ENCODE measurements at regions not wholly inside any gene's neighbourhood (a gene's known extent, or its start where the extent isn't known, plus 50 kb on each side); places are given as distances from the start of the nearest gene placed in this dataset.

DNA sequence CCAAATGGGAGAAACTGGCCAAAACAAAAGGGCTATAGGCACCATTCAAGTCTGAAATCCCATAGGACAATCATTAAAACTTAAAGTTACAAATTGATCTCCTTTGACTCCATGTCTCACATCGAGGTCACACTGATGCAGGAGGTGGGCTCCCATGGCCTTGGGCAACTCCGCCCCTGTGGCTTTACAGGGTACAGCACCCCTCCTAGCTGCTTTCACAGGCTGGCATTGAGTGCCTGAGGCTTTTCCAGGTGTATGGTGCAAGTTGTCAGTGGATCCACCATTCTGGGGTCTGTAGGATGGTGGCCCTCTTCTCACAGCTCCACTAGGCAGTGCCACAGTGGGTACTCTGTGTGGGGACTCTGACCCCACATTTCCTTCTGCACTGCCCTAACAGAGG is 662.1 kb downstream of the XPNPEP1 start:
- no peak for FAIRE-seq
- no peak for DNase-seq (ENCODE audit: low read depth in 1 of 2, low spot score in 1 of 2)
- ChIA-PET POLR2A (no interaction called here), CTCF (no interaction called here)
- 5% methylated on average over 2 of the region's 2 CpGs for WGBS (ENCODE audit: missing lambda C conversion rate)
- H3K9me3 ChIP-seq: no peaks in the 10 kb centered on the region
- H3K4me2 ChIP-seq: no peak overlapping the region
- no peak overlapping the region for H3K4me3 ChIP-seq
- no peaks in the 10 kb centered on the region for H3K4me1 ChIP-seq
- no peak for ATAC-seq
- no peak overlapping the region for H3K27ac ChIP-seq
- TF ChIP-seq RNF2 (IDR thresholded peaks at IDR 0.05; ENCODE audit: borderline replicate concordance, low read depth) (no peak), ZC3H11A (IDR thresholded peaks at IDR 0.05) (no peak), RFX5 (IDR thresholded peaks at IDR 0.05) (no peak), RARB (CRISPR knock-in tag; IDR thresholded peaks at IDR 0.05) (no peak), POLR2A (IDR thresholded peaks at IDR 0.05; ENCODE audit: low read length) (no peak)
- TF ChIP-seq, protein P1, sequence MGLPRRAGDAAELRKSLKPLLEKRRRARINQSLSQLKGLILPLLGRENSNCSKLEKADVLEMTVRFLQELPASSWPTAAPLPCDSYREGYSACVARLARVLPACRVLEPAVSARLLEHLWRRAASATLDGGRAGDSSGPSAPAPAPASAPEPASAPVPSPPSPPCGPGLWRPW (IDR thresholded peaks at IDR 0.05): no peak
- TF ChIP-seq, protein P2, sequence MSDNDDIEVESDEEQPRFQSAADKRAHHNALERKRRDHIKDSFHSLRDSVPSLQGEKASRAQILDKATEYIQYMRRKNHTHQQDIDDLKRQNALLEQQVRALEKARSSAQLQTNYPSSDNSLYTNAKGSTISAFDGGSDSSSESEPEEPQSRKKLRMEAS (IDR thresholded peaks at IDR 0.05): no peak

DNA sequence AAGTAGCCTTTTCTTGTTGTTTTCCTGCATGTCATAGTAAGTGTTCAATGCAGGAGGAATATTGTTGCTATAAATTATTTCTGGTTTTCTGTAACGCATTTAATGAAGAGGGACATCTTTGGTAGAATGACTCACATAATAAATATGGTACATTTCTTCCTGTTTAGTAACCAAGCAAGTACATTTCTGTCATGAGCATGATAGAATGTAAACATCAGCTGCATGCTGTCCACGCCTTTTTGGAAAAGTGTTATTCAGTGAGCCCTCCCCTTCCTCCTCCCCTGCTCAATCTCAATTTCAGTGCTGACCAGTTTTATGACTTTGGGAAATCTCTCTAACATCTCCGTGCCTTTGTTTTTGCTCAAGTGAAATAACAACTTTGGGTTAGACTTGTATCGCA is 664.0 kb downstream of the XPNPEP1 start:
- Histone ChIP-seq H3K4me3 (no peak overlapping the region), H3K27ac (no peak overlapping the region), H3K9me3 (no peaks in the 10 kb centered on the region), H3K4me2 (no peak overlapping the region), H3K4me1 (no peaks in the 10 kb centered on the region)
- TF ChIP-seq POLR2A (IDR thresholded peaks at IDR 0.05; ENCODE audit: low read length): no peak
- ATAC-seq: no peak
- POLR2A ChIA-PET: no interaction called here
- WGBS (ENCODE audit: missing lambda C conversion rate): 17% methylated on average over 4 of the region's 4 CpGs
- DNase-seq (ENCODE audit: low read depth in 1 of 2, low spot score in 1 of 2): no peak
- CTCF ChIA-PET: interaction anchor here (1.0 kb wide), 2 partner anchors 12 to 39 kb away, joined by 3 read pairs; no protein-coding TSS in a partner anchor
- FAIRE-seq: no peak

DNA sequence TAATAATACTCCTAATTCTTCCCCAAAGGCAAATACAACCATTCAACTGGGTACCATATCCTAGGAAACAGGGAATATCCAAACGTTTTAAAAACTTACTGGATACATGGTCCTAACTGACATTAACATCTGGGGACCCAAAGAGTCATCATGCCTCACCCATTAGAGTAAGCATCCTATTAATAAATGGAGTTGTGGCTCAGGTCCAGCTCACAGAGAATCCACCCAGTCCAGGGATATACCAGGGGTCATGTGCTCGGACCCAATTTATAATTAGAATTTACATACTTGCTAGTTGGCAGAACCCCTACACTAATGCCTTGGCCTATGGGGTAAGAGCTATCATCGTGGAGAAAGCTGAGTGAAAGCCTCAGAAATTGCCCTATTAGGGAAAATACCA is 670.0 kb downstream of the XPNPEP1 start:
- 0% methylated on average over 3 of the region's 3 CpGs for WGBS (ENCODE audit: missing lambda C conversion rate)
- ATAC-seq (no peak), DNase-seq (ENCODE audit: low read depth in 1 of 2, low spot score in 1 of 2) (no peak), FAIRE-seq (no peak)
- POLR2A ChIA-PET: no interaction called here
- no peak overlapping the region for H3K27ac ChIP-seq
- no peaks in the 10 kb centered on the region for H3K9me3 ChIP-seq
- no peak overlapping the region for H3K4me3 ChIP-seq
- TF ChIP-seq TFCP2L1 (CRISPR knock-in tag; IDR thresholded peaks at IDR 0.05) (no peak), POLR2A (IDR thresholded peaks at IDR 0.05; ENCODE audit: low read length) (no peak), RCOR1 (IDR thresholded peaks at IDR 0.05; ENCODE audit: low read depth, low read length) (no peak), CBX2 (IDR thresholded peaks at IDR 0.05; ENCODE audit: borderline replicate concordance, low read depth) (no peak), NR3C1 (IDR thresholded peaks at IDR 0.05) (no peak), FOSL2 (IDR thresholded peaks at IDR 0.05) (no peak), FOSL2 (CRISPR knock-in tag; IDR thresholded peaks at IDR 0.05) (no peak), KDM1A (IDR thresholded peaks at IDR 0.05; ENCODE audit: low read depth) (no peak), NPAS2 (CRISPR knock-in tag; IDR thresholded peaks at IDR 0.05; ENCODE audit: borderline replicate concordance) (no peak), SREBF2 (IDR thresholded peaks at IDR 0.05) (no peak), CBX8 (IDR thresholded peaks at IDR 0.05) (no peak), ZC3H11A (IDR thresholded peaks at IDR 0.05) (no peak)
- TF ChIP-seq, protein P3, sequence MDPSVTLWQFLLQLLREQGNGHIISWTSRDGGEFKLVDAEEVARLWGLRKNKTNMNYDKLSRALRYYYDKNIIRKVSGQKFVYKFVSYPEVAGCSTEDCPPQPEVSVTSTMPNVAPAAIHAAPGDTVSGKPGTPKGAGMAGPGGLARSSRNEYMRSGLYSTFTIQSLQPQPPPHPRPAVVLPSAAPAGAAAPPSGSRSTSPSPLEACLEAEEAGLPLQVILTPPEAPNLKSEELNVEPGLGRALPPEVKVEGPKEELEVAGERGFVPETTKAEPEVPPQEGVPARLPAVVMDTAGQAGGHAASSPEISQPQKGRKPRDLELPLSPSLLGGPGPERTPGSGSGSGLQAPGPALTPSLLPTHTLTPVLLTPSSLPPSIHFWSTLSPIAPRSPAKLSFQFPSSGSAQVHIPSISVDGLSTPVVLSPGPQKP (IDR thresholded peaks at IDR 0.05; ENCODE audit: low read depth, low read length): no peak
- TF ChIP-seq, protein P4, sequence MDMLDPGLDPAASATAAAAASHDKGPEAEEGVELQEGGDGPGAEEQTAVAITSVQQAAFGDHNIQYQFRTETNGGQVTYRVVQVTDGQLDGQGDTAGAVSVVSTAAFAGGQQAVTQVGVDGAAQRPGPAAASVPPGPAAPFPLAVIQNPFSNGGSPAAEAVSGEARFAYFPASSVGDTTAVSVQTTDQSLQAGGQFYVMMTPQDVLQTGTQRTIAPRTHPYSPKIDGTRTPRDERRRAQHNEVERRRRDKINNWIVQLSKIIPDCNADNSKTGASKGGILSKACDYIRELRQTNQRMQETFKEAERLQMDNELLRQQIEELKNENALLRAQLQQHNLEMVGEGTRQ (IDR thresholded peaks at IDR 0.05): no peak
- TF ChIP-seq, protein P5, sequence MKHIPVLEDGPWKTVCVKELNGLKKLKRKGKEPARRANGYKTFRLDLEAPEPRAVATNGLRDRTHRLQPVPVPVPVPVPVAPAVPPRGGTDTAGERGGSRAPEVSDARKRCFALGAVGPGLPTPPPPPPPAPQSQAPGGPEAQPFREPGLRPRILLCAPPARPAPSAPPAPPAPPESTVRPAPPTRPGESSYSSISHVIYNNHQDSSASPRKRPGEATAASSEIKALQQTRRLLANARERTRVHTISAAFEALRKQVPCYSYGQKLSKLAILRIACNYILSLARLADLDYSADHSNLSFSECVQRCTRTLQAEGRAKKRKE (CRISPR knock-in tag; IDR thresholded peaks at IDR 0.05; ENCODE audit: low read depth): no peak
- TF ChIP-seq, protein P6, sequence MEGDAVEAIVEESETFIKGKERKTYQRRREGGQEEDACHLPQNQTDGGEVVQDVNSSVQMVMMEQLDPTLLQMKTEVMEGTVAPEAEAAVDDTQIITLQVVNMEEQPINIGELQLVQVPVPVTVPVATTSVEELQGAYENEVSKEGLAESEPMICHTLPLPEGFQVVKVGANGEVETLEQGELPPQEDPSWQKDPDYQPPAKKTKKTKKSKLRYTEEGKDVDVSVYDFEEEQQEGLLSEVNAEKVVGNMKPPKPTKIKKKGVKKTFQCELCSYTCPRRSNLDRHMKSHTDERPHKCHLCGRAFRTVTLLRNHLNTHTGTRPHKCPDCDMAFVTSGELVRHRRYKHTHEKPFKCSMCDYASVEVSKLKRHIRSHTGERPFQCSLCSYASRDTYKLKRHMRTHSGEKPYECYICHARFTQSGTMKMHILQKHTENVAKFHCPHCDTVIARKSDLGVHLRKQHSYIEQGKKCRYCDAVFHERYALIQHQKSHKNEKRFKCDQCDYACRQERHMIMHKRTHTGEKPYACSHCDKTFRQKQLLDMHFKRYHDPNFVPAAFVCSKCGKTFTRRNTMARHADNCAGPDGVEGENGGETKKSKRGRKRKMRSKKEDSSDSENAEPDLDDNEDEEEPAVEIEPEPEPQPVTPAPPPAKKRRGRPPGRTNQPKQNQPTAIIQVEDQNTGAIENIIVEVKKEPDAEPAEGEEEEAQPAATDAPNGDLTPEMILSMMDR (IDR thresholded peaks at IDR 0.05): no peak
- H3K4me1 ChIP-seq: no peaks in the 10 kb centered on the region
- CTCF ChIA-PET: no interaction called here
- H3K4me2 ChIP-seq: no peak overlapping the region
